Left colon (tissue), 2 donors: ENCODE measurements at regions not wholly inside any gene's neighbourhood (a gene's known extent, or its start where the extent isn't known, plus 50 kb on each side); places are given as distances from the start of the nearest gene placed in this dataset.
"Not testable (repeated sequence)": the region's sequence is repeated elsewhere in the genome, so short reads cannot be mapped to it uniquely, and the experiment has no call there.

Experiments used
- ATAC-seq: fragments of 200-7000 bp; cut with Tn5 transposase; one replicate; pipeline ENCODE4 v1.9.1; 2020; ENCODE audit warnings: mild to moderate bottlenecking, moderate library complexity
- DNase-seq, 2 donors: peaks; one replicate each; pipeline ENCODE4 v3.0.0-alpha.2; 2020
- intact Hi-C, 2 donors: fragments of 100-400 bp; cut with DNase I in 1 of 2; cut with micrococcal nuclease in 1 of 2; formaldehyde crosslinking; loops; one replicate each; pipeline versions ENCODE4 v1.11.2 to v1.14.0; 2022; cut with DNase I, micrococcal nuclease
- donor health status: DM: no; HTN: no; CAD: no.
- donor health status: DM: yes; HTN: yes; CAD: no.

- intact Hi-C loops, ATAC-seq, DNase-seq: not testable (repeated sequence)
These were observed 190.7 kb downstream of the LAT start for GRCh38 chr16:29175411-29176153.

GRCh38 chr16:29173371-29174305 is 188.8 kb downstream of the LAT start:
- intact Hi-C loops, DNase-seq, ATAC-seq: not testable (repeated sequence)

- DNase-seq, intact Hi-C loops, ATAC-seq: not testable (repeated sequence)
These were observed 187.4 kb downstream of the LAT start for GRCh38 chr16:29172098-29172724.

GRCh38 chr16:29171296-29171695 is 186.4 kb downstream of the LAT start:
- intact Hi-C loops, DNase-seq, ATAC-seq: not testable (repeated sequence)

- DNase-seq, intact Hi-C loops, ATAC-seq: not testable (repeated sequence)
These were observed 185.7 kb downstream of the LAT start for GRCh38 chr16:29170393-29171119.

GRCh38 chr16:29169295-29169994 is 184.6 kb downstream of the LAT start:
- ATAC-seq, DNase-seq, intact Hi-C loops: not testable (repeated sequence)

- intact Hi-C loops, ATAC-seq, DNase-seq: not testable (repeated sequence)
These were observed 183.8 kb downstream of the LAT start for GRCh38 chr16:29168515-29169259.

- DNase-seq, intact Hi-C loops, ATAC-seq: not testable (repeated sequence)
These were observed 179.7 kb downstream of the LAT start for GRCh38 chr16:29164442-29165089.

GRCh38 chr16:29160171-29160570 is 175.3 kb downstream of the LAT start:
- ATAC-seq, DNase-seq, intact Hi-C loops: not testable (repeated sequence)

- ATAC-seq, intact Hi-C loops, DNase-seq: not testable (repeated sequence)
These were observed 174.8 kb downstream of the LAT start for GRCh38 chr16:29159603-29160002.

- DNase-seq = no peak
- no peak for ATAC-seq
- intact Hi-C loops = no loop called here
These were observed 173.9 kb downstream of the LAT start for GRCh38 chr16:29158785-29159184.

- ATAC-seq = not testable (repeated sequence)
These were observed 173.4 kb downstream of the LAT start for GRCh38 chr16:29158031-29158784.

GRCh38 chr16:29157051-29157923 is 172.4 kb downstream of the LAT start:
- ATAC-seq, DNase-seq, intact Hi-C loops: not testable (repeated sequence)

More at GRCh38 chr16:29158031-29158784, 173.4 kb downstream of the LAT start:
- intact Hi-C loops, DNase-seq: not testable (repeated sequence)

- no peak for ATAC-seq
- DNase-seq = no peak
- intact Hi-C loops = no loop called here
These were observed 171.7 kb downstream of the LAT start for GRCh38 chr16:29156511-29156910.

GRCh38 chr16:29155866-29156200 is 171.0 kb downstream of the LAT start:
- DNase-seq, ATAC-seq, intact Hi-C loops: not testable (repeated sequence)
